BLaER1 treated with 17β-estradiol and CSF1 and Interleukin-3, amounts not matched to agents 10 nM and 100 nM (cell line): ENCODE measurements at regions not wholly inside any gene's neighbourhood (a gene's known extent, or its start where the extent isn't known, plus 50 kb on each side); places are given as distances from the start of the nearest gene placed in this dataset.

Experiments
- H3K27ac ChIP-seq, 11 experiments: shearing (Covaris generic); formaldehyde crosslinking; 2 replicates each; pipeline ENCODE4 v1.8.1; 2022
- H3K27me3 ChIP-seq, 11 experiments: shearing (Covaris generic); formaldehyde crosslinking; 2 replicates each; pipeline ENCODE4 v1.8.1; 2022
- H3K36me3 ChIP-seq, 11 experiments: shearing (Covaris generic); formaldehyde crosslinking; 2 replicates each; pipeline ENCODE4 v1.8.1; 2022
- H3K4me1 ChIP-seq, 10 experiments: shearing (Covaris generic); formaldehyde crosslinking; 2 replicates each; pipeline ENCODE4 v1.8.1; 2022
- H3K4me2 ChIP-seq, 11 experiments: shearing (Covaris generic); formaldehyde crosslinking; 2 replicates each; pipeline ENCODE4 v1.8.1; 2022
- H3K4me3 ChIP-seq, 10 experiments: shearing (Covaris generic); formaldehyde crosslinking; 2 replicates each; pipeline ENCODE4 v1.8.1; 2022
- H3K9ac ChIP-seq, 11 experiments: shearing (Covaris generic); formaldehyde crosslinking; 2 replicates each; pipeline ENCODE4 v1.8.1; 2022
- H3K9me3 ChIP-seq, 11 experiments: shearing (Covaris generic); formaldehyde crosslinking; replicated peaks in 1 of 11; 2 replicates each; pipeline ENCODE4 v1.8.1; 2022
- H4K20me1 ChIP-seq, 11 experiments: shearing (Covaris generic); formaldehyde crosslinking; 2 replicates each; pipeline ENCODE4 v1.8.1; 2022
- Cebpa-rat ChIP-seq, 11 experiments: shearing (Covaris generic); IDR thresholded peaks; 2 replicates each; pipeline ENCODE4 v1.8.1; 2022

DNA sequence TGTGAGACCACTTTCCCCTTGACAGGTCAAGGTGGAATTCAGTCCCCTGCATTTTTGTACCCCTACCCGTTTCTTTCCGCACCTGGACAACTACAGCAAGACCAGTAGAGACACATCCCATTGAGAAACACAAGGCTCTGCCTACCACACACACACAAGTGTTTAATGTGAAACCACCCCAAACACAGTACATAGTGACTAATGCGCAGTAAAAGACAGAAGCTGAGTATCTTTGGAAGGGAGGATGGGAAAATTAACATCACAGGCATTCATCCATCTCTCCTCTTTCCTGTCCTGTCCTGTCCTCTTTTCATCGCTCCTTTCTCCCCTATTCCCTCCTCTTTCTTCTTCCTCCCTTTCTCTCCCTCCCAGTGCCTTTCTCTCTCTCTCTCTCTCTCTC lies 64.8 kb downstream of the SCN11A start:
- Histone ChIP-seq H3K4me1 (peaks cover 0 to 14% (median 0%) of the 10 kb centered on the region in 10 experiments; a peak in 3 of 20 replicates), H3K27ac (no peak overlapping the region), H3K4me2 (0 out of 22 replicates have a peak overlapping the region, but pooled peaks of 1 of the 11 experiments have one; percentile 8), H3K9ac (no peak overlapping the region), H4K20me1 (no peaks in the 10 kb centered on the region), H3K9me3 (no peaks in the 10 kb centered on the region), H3K27me3 (no peaks in the 10 kb centered on the region), H3K4me3 (no peak overlapping the region), H3K36me3 (no peaks in the 10 kb centered on the region)
- no peak for TF ChIP-seq Cebpa-rat (IDR thresholded peaks at IDR 0.05)

DNA sequence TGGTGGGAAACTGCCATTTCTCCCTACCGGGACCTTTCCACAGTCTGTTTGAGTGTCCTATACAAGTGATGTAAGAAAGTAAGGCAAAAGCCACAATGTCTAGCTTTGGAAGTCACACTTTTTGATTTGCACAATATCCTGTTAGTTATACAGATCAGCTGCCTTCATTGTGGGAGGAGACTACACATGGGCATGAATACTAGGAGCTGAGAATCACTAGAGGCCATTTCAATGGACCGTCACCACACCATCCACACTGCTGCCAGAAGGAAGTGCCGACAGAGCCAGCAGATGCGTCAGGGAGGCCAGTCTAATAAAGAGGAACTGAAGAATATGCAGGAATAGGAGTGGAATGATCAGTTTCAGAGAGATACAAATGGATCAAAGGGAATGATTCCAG lies 65.8 kb downstream of the SCN11A start:
- no peaks in the 10 kb centered on the region for H3K36me3 ChIP-seq
- no peak for TF ChIP-seq Cebpa-rat (IDR thresholded peaks at IDR 0.05)
- no peaks in the 10 kb centered on the region for H3K9me3 ChIP-seq
- no peak overlapping the region for H3K27ac ChIP-seq
- no peak overlapping the region for H3K4me3 ChIP-seq
- no peaks in the 10 kb centered on the region for H3K27me3 ChIP-seq
- peaks cover 0 to 14% (median 0%) of the 10 kb centered on the region in 10 experiments; a peak in 2 of 20 replicates for H3K4me1 ChIP-seq
- H3K9ac ChIP-seq = no peak overlapping the region
- peak overlapping the region in 2 of 11 experiments; percentile 7 to 28; a peak in 2 of 22 replicates for H3K4me2 ChIP-seq
- H4K20me1 ChIP-seq = no peaks in the 10 kb centered on the region

DNA sequence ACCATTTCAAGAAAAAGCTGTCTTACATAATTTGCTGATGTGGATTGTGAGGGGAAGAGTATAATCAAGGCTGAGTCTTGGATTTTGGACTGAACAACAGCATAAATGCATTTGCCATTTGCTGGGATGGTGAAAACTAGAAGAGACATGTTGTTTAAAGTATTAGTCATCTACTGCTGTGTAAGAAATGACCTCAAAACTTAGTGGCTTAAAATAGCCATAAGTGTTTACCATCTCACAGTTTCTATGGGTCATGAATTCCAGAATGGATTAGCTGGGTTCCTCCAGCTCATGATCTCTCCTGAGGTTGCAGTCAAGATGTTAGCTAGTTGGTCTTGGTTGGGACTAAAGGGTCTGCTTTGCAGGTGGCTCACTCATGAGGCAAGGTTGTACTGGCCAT lies 66.2 kb downstream of the SCN11A start:
- no peaks in the 10 kb centered on the region for H3K36me3 ChIP-seq
- no peaks in the 10 kb centered on the region for H3K9me3 ChIP-seq
- H3K4me3 ChIP-seq = no peak overlapping the region
- peaks cover 0 to 14% (median 0%) of the 10 kb centered on the region in 10 experiments; a peak in 2 of 20 replicates for H3K4me1 ChIP-seq
- H3K9ac ChIP-seq = no peak overlapping the region
- no peaks in the 10 kb centered on the region for H3K27me3 ChIP-seq
- no peaks in the 10 kb centered on the region for H4K20me1 ChIP-seq
- peak overlapping the region in 1 of 11 experiments; percentile 28; a peak in 1 of 22 replicates for H3K4me2 ChIP-seq
- no peak overlapping the region for H3K27ac ChIP-seq
- no peak for TF ChIP-seq Cebpa-rat (IDR thresholded peaks at IDR 0.05)

DNA sequence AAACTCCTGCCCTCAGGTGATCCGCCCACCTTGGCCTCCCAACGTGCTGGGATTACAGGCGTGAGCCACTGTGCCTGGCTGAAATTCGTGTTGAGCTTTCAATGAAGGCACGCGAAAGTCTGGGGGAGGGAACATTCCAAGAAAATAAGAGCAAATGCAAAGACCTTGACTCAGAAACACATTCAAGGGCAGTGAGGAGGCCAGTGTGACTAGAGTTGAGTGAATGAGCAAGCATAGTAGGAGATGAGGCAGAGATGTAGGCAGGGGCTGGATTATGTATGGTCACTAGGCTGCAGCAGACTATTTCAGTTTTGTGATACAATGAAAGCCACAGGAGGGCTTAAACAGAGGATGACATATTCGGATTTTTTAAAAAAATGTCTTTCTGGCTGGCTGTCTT lies 67.0 kb downstream of the SCN11A start:
- H3K4me2 ChIP-seq = no peak overlapping the region

DNA sequence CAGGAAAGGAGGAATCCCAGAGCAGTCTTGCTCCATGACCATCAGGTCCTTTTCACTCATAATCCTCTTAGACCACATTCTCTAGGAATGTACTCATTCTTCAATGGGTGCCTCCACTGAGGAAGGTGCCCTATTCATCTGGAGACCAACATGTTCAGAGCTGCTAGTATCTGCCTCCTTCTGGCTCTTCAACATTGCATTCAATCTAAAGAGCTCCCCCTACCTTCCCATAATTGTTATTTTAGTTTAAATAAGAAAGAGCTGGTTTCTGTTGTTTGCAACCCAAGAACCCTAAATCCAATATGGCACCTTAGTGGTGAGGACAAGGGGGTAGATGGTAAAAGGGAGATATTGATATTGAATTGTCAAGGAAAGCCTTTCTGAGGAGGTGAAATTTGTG lies 67.6 kb downstream of the SCN11A start:
- Histone ChIP-seq H3K27me3 (no peaks in the 10 kb centered on the region), H3K27ac (no peak overlapping the region), H3K9me3 (no peaks in the 10 kb centered on the region), H3K4me3 (no peak overlapping the region), H3K9ac (no peak overlapping the region), H4K20me1 (no peaks in the 10 kb centered on the region), H3K4me1 (peaks cover 0 to 14% (median 0%) of the 10 kb centered on the region in 10 experiments; a peak in 2 of 20 replicates), H3K36me3 (no peaks in the 10 kb centered on the region), H3K4me2 (no peak overlapping the region)
- no peak for TF ChIP-seq Cebpa-rat (IDR thresholded peaks at IDR 0.05)

More for the DNA sequence above, 67.0 kb downstream of the SCN11A start:
- peaks cover 0 to 14% (median 0%) of the 10 kb centered on the region in 10 experiments; a peak in 2 of 20 replicates for H3K4me1 ChIP-seq
- H3K27ac ChIP-seq = no peak overlapping the region
- no peak overlapping the region for H3K9ac ChIP-seq
- H3K27me3 ChIP-seq = no peaks in the 10 kb centered on the region
- no peaks in the 10 kb centered on the region for H3K9me3 ChIP-seq
- H4K20me1 ChIP-seq = no peaks in the 10 kb centered on the region
- no peak for TF ChIP-seq Cebpa-rat (IDR thresholded peaks at IDR 0.05)
- H3K36me3 ChIP-seq = no peaks in the 10 kb centered on the region
- H3K4me3 ChIP-seq = no peak overlapping the region

DNA sequence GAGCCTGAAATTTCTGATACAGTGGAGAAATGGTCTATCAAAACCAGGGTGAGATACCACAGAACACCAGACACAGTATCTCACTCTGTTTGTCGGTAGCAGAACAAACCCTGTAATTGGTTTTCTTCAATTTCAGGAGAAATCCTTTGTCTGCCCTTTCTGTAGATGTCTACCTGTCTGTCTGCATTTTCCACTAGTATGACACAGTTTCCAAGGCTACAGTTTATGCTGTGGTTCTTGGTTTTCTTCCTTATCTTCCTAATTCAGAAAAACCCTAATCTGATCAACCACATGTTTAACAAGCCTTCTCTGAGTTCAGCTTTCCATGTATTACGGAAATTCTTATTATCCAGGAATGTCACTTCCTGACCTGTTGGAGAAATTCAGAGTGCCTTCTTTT lies 70.8 kb downstream of the SCN11A start:
- Histone ChIP-seq H3K9ac (no peak overlapping the region), H3K27me3 (no peaks in the 10 kb centered on the region), H4K20me1 (no peaks in the 10 kb centered on the region), H3K4me3 (no peak overlapping the region), H3K27ac (no peak overlapping the region), H3K4me2 (no peak overlapping the region), H3K9me3 (no peaks in the 10 kb centered on the region), H3K36me3 (no peaks in the 10 kb centered on the region), H3K4me1 (peaks cover 0 to 5% (median 0%) of the 10 kb centered on the region in 10 experiments; a peak in 2 of 20 replicates)
- no peak for TF ChIP-seq Cebpa-rat (IDR thresholded peaks at IDR 0.05)

DNA sequence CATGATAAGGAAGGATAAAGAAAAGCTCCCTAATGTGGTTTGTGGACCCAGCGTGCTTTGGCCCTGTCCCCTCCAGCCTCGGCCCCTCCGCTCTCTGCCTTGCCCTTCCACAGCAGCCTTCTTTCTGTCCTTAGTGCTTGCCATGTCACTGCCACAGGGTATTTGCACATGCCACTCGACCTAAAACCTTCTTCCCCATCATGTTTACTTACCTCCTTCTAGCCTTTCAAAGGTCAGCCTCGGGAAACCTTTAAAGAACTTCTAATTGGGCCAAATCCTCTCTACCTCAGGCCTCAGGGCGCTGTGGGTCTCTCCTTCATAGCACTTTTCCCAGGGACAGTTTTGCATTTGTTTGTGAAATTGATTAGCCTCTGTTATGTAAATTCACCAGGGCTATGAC lies 73.0 kb downstream of the SCN11A start:
- Histone ChIP-seq H3K9ac (no peak overlapping the region), H3K36me3 (no peaks in the 10 kb centered on the region), H3K27ac (no peak overlapping the region), H3K4me2 (no peak overlapping the region), H3K9me3 (no peaks in the 10 kb centered on the region), H3K4me1 (no peaks in the 10 kb centered on the region), H3K27me3 (no peaks in the 10 kb centered on the region), H3K4me3 (no peak overlapping the region), H4K20me1 (no peaks in the 10 kb centered on the region)
- TF ChIP-seq Cebpa-rat (IDR thresholded peaks at IDR 0.05) = no peak

DNA sequence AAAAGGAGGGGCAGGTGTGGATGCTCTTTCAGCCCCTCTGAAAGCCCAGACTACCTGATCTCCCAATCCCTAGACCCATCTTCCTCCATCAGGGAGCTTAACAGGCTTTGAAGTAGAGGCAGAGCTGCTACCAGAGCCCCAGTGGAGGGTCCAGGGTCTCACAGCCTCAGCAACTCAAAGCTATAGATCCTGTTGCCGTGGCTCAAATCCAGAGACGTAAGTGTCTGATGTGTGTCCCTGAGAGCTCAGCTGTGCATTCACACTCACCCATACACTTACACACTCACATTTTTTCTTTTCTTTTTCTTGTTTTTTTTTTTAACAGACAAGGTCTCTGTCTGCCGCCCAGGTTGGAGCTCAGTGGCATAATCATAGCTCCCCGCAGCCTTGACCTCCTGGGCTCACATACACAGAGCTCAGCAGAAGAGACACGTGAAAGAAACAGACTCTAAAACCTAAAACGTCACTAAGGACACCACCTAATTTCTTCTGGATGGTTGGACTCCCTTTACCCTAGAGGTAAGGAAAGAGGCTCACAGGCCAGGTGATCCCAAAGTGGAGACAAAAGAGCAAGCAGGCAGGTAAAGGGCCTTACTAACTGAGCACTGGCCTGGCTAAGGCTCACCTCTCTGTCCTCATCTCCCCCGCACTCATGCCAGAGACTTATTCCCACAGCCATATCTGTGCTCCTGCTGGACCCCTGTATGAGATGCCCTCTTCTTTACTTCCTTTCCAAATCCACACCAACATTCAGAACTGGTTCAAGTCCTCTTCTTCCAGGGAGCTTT lies 80.7 kb downstream of the SCN11A start:
- Histone ChIP-seq H3K4me1 (no peaks in the 10 kb centered on the region), H3K9me3 (no peaks in the 10 kb centered on the region), H3K4me3 (no peak overlapping the region), H3K36me3 (no peaks in the 10 kb centered on the region), H3K9ac (no peak overlapping the region), H3K27ac (no peak overlapping the region), H3K4me2 (no peak overlapping the region), H4K20me1 (no peaks in the 10 kb centered on the region; a peak in 1 of 22 replicates), H3K27me3 (no peaks in the 10 kb centered on the region)
- TF ChIP-seq Cebpa-rat (IDR thresholded peaks at IDR 0.05) = no peak

DNA sequence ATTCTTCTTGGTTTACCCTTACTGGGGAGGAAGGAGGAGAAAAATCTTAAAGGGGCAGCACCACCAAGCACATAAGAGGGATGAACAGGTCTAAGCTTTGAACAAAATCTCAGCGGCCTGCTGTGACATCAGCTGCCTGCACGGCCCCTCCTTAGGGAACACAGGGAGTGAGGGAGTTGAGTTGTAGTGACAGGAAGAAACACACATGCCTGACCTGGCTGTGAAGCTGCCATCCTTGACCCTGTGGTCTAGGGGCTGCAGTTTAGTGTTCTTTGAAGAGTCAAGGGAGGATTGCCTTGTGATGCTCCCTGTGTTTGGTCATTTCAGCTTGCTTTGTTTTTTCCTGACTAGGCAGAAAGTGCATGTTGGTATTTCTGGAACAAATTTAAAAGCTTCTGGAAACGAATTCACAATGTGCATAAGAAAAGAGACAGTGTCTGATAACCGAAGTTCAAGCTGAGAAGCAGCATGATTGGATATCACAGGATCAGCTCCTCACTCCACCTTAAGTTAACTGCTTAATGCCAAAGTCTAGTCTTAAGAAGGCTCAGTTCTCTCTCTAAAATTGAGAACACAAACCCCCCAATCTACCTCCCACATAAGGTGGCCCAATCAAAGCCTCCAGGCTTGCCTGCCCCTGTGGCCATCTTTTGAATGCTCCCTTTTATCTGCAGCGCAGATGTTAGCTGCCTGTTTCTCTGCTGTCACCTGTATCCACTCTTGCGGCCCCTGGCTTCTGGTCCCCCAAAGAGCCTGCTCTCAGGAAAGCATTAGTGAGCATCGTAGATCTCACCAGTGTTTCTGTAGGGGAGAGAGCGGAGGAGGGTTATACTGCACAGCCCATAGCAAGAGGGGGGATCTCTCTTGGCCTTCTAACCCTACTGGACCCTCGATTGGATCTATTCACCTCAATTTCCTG lies 82.2 kb downstream of the SCN11A start:
- Histone ChIP-seq H3K9me3 (no peaks in the 10 kb centered on the region), H3K36me3 (no peaks in the 10 kb centered on the region), H3K4me1 (no peaks in the 10 kb centered on the region), H3K4me2 (no peak overlapping the region), H3K4me3 (no peak overlapping the region), H4K20me1 (no peaks in the 10 kb centered on the region; a peak in 1 of 22 replicates), H3K27ac (no peak overlapping the region), H3K27me3 (no peaks in the 10 kb centered on the region), H3K9ac (no peak overlapping the region)
- TF ChIP-seq Cebpa-rat (IDR thresholded peaks at IDR 0.05) = no peak
